ENCODE measurements at regions not wholly inside any gene's neighbourhood (a gene's known extent, or its start where the extent isn't known, plus 50 kb on each side); places are given as distances from the start of the nearest gene placed in this dataset.

DNA sequence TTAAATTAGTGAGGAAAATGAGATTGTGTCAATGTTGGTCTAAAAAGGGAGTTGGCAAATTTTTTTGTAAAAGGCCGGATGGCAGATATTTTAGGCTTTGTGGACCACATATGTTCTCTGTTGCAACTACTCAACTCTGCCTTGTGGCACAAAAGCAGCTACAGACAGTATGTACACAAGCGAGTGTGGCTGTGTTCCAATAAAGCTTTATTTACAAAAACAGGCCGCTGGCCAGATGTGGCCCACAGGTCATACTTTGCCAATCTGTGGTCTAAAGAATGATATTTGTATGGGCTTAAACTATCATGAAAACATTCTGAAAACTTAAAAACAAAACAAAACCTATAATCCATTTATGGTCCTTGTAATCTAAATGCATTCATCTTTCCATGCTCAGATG, 228.3 kb downstream of the CLIC5 start:
- TF ChIP-seq, protein P1, sequence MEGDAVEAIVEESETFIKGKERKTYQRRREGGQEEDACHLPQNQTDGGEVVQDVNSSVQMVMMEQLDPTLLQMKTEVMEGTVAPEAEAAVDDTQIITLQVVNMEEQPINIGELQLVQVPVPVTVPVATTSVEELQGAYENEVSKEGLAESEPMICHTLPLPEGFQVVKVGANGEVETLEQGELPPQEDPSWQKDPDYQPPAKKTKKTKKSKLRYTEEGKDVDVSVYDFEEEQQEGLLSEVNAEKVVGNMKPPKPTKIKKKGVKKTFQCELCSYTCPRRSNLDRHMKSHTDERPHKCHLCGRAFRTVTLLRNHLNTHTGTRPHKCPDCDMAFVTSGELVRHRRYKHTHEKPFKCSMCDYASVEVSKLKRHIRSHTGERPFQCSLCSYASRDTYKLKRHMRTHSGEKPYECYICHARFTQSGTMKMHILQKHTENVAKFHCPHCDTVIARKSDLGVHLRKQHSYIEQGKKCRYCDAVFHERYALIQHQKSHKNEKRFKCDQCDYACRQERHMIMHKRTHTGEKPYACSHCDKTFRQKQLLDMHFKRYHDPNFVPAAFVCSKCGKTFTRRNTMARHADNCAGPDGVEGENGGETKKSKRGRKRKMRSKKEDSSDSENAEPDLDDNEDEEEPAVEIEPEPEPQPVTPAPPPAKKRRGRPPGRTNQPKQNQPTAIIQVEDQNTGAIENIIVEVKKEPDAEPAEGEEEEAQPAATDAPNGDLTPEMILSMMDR (IDR thresholded peaks at IDR 0.05; ENCODE audit: low read length) = no peak
- TF ChIP-seq EZH2 (optimal IDR thresholded peaks at IDR 0.05; ENCODE audit: low read depth, low read length) = no peak
